Superior temporal gyrus (tissue), 1 donor: ENCODE measurements at regions not wholly inside any gene's neighbourhood (a gene's known extent, or its start where the extent isn't known, plus 50 kb on each side); places are given as distances from the start of the nearest gene placed in this dataset.

ENCODE experiments used
- DNase-seq: peaks from one replicate; pipeline ENCODE4 v3.0.0-alpha.2; 2016; ENCODE audit errors: extremely low spot score

DNA sequence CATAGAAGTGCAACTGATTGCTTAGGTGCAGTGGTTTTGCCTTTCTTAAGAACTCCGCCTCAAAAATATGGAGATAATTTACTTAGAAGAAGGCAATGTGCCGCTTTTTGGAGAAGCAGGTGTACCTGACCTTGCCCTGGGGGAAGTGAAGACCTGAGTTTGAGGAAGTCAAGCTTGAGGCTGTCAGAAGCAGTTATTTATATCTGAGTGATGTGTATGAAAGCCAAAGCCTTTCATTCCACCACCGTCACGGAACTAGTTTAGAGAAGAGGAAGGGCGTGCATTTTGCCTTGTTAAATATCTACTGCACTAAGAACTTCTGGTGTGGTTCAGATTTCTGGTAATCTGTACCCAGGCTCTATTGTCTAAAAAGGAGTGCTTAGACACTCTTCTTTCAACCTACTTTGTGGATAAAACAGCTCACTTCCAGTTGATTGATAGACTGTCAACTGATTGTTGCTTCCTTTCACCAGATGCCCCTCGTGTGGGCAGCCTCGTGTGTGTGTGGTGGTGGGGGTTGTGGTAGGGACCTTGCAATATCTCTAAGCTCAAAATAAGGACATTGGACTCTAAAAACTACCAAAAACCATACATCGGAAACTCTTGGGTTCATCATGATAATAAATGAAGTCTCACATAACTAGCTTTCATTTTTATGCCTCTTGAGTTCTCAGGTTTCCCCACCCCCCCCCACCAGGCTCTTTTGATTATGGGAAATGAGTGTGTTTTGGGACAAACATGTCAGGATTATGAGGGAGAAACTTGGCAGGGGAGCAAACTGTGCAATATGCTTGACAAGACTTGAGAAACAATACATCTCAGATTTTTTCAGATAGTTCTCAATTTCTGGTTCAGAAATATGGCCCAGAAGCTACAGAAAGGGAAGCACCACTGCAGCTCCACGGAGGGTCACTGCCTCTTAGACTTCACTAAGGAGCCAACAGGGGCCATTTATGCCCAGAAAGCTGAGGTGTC, 78.6 kb downstream of the ARF6 start:
- peak; percentile 27 for DNase-seq

DNA sequence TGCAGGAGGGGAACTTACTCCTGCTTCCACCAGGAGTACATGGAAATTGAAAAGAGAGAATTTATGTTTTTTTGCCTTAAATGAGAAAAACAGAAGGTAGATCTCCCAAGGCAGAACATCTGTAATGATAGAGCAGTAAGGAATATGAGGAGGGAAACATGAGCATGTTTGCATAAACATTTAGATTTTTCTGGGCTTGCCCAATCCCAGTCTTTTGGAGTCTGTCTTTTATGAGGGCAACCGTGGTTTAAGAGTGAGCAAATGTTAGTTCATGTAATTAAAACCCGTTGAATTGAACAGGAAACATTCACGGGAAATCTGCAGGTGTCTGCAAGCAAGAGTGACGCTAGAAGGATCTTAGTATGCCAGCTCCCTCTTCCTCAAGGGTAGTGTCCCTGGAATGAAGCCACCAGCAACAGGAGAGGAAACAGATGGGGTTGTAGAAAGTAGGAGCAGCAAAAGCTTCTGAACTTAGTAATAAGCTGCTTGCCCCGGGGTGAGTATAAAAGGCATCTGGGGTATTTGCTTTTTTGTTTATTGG, 79.3 kb downstream of the ARF6 start:
- peak; percentile 42 for DNase-seq

DNA sequence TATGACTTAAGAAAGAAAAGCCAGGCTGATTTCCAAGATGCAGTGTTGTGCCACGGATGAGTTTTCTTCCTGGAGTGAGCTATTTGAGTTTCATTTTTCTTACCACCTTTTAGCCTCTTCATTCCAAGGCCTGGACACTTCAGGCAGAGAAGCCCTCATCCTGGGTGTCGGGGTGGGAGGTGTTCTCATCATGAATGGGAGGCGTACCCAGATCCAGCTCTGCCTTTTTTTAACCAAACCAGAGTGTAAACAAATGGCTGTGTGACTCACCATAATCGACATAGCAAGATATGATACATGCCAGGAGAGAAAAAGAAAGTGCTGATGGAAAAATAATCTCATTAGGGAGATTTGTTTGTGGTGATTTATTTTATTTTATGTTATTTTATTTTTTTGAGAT, 79.9 kb downstream of the ARF6 start:
- no peak for DNase-seq

DNA sequence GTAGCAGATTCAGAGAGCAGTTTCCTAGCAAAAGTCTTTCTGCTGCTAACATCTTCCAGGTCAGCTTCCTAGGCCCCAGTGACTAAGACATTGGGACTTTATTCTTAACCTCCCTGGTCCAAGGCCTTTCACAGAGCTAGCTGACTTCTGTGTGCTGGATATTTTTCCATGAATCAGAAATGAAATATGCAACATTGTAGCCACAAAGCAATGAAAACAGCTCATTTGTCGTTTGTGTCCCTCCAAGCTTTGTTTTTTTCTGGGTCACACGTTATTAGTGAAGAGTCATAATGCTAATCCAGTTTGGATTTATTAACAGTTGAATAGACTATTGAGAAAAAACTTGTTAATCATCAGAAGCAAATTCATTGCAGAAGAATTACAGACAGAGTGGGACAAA, 82.4 kb downstream of the ARF6 start:
- no peak for DNase-seq

DNA sequence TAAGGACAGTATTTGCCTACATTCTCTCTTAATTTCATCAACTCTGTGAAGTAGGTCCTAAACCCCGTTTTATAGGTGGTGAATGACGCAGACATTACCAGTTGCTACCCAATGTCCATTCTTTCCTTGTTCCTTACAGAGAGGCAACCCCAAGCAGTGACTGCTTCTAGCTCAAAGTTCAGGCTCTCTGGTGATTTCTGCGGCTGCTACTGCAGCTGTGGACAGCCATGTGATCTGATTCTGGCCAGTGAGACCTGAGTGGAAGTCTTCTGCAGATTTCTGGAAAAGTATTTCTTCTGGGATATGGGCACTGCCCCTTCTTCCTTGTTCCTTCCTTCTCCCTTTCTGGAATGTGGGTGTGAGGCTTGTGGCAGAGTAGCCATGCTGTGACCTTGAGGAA, 82.9 kb downstream of the ARF6 start:
- no peak for DNase-seq

DNA sequence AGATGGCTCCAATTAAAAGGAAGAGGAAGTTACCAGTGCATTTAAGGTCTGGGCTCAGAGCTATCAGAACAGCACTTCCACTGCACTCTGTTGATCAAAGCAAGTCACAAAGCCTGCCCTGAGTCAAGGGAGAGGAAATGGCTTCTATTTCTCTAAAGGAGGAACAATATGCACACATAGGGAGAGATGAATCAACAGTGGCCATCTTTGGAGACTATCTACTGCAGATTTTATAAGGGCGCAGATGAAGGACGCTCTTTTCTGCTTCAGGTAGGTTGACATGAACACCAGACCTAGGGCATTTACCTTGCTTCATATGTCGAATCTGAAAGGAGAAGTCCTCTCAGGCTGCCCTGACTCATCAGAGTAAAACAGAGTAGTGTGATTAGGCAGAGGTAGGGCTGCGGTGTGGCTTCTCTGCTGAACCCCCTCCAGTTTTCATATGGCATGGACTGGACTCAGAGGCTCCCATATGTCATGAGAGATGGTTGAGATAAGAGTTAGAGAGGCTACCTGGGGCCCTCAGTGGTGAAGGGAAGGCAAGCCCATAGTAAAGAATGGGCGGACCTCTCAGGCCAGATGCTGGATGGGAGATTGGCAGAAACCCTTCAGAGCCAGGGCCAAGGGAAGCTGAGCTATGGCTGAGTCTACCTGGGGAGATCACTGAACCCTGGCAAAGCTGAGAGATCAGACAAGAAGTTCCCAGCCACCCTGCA, 84.4 kb downstream of the ARF6 start:
- DNase-seq, result no peak

DNA sequence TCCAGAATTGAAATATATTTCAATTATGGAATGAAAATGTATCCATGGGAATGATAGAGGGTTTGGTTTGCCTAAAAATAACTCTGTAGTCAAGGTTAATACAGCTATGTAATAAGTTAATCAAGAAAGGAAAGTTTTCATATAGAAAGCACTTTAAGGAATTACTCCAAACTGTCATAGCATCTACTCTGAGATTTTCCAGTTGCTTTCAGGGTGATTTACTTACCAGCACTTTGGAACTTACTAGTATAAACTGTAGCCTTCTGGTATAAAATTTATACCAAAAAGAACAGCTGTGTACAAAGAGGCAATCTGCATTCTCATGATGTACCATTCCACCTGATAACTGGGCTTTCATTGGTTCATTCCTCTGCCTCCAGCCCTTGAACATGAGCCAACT, 87.1 kb downstream of the ARF6 start:
- no peak for DNase-seq

- no peak for DNase-seq
These were observed 89.2 kb downstream of the ARF6 start for GRCh38 chr14:49982082-49982481.

DNA sequence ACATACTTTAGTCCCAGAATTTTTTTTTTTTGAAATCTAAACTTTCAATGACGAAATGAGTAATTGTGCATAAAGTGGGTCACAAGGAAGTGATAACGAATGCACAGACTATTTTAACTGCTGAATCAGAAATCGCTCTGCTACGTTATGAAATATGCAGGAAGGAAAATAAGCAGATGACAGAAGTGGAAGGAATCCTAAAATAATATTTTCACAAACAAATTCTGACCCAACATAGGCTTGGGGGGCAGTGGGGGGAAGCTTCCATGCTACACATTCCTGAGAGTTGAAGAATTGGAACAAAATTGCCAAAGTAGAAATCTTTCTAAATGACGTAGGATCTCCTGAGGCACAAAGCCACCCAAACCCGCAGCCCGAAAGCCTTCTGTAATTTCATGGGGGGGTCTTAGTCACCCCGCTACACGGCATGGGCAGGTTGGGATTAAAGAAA, 89.6 kb downstream of the ARF6 start:
- DNase-seq, result no peak

GRCh38 chr14:49984424-49984823, 91.5 kb downstream of the ARF6 start:
- DNase-seq, result no peak

DNA sequence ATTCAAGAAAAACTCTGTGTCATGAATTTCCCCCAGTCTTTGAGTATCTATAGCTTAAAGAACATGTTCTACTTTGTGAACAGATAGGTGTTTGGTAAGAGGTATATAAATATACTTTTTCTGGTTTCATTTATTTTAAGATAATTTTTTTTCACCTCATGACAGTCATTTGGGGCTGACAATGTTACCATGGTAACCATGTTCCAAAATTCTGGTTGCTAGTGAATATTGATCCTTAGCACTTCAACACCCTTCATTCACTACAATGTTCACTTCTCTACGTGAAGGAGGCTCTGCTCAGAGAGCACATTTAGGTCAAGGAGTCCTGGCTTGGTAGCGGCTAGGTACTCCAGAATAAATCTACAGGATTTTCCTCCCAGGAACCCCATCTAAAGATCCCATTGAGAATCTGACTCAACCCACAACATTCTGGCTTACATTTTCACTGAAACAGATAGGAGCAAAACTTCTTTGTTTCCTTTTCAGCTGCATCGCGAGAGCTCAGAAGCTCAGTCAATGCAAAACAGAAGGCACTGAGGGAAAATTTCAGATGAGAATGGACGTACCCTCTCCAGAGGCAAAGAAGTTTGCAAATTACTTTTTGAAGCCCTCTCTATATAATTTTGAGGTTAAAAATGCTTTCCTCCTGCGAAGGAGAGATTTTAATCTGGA, 93.6 kb downstream of the ARF6 start:
- DNase-seq, result no peak

DNA sequence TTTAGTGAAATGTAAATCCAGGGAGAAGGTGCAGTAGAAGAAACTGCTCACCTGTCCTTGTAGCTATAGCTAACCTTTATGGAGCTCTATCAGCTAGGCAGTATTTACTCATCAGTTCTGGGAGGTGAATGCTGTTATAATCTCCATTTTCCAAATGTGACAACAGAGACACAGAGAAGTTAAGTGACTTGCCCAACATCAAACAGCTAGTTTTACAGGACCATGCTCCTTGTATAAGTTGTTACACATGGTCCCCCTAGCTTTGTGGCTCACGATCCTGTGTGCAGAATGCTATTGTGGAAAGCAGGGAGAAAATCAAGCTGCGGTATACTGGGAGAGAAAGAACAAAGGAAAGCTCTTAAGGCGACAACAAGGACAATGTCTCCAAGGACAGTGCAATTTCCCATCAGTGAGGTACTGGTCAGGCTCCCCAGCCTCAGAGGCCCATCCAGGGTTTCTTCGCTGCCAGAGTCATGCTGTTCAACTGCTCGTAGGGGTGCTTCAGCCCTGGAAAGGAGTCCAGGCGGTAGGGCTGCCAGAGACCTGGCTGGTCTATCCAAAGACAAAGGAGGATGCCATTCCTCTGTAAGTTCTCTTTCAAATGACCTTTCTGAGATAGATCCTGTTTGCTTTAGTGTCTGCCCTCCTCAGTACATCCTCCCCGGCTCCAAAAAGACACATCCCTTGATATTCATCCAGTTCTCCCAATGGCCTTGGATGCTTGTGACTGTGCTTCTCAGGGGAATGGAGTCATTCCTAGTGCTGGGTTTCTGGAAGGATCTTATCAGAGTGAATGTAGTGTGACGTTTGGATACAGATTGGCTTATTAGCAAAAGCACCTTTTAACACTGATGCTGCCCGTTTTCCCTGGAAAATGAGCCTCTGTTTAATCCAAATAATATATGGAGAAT, 95.5 kb downstream of the ARF6 start:
- no peak for DNase-seq

DNA sequence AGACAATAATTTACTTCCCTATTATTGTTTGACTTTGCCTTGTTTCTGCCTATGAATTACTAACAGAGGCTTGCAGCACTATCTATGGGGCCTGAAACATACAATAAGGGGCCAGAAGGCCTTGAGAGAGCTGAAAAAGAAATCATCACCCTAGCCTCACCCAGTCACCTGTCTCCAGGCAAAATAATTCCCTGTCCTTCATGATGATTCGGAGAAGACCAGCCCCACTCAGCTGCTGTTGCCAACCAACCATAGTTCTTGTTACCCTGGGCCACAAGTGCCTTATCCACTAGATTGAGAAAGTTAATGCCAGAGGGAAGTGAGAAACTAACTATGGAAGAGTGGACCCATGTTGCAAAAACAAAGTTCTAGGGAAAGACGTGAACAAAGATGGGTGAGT, 97.1 kb downstream of the ARF6 start:
- no peak for DNase-seq

DNA sequence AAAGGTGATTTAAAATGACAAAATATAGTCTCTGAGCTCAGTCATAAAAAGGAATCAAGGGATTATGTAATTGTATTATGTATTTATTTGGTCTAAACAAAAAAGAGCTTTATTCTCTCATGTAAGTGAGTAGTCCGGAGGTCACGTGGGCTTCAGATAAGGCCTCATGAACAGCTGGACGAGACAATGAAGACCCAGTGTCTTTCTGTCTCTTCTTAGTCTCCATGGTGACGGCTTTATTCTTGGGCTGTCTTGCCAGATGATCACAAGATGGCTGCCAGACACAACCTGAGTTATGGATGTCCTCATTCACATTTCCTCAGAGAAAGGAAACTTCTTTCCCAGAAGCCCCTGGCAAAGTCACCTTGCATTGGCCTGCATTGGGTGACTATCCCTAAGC, 98.6 kb downstream of the ARF6 start:
- DNase-seq, result no peak

GRCh38 chr14:49992036-49992435, 99.2 kb downstream of the ARF6 start:
- DNase-seq, result no peak

- no peak for DNase-seq
These were observed 99.6 kb downstream of the ARF6 start for GRCh38 chr14:49992448-49992847.

DNA sequence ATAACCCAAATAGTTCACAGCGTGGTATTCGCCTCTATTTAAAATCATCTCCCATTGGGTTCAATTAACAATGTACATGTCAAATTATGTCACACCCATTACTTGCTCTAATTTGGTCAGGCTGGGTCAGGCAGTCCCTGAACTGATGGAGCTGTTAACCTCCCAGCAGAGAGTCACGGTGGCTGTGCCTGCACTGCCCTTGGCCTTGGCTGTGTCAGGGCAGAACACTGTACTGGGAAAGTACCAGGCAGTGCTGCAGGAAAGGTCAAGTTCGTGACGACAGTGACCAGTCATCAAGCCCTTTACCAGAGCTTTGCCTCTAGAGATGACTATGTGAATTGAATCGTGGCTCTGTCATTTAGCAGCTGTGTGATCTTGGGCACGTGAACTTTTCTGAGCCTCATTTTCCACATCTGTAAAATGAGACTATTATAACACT, 100.0 kb downstream of the ARF6 start:
- no peak for DNase-seq

GRCh38 chr14:49993565-49993964, 100.7 kb downstream of the ARF6 start:
- DNase-seq, result no peak

DNA sequence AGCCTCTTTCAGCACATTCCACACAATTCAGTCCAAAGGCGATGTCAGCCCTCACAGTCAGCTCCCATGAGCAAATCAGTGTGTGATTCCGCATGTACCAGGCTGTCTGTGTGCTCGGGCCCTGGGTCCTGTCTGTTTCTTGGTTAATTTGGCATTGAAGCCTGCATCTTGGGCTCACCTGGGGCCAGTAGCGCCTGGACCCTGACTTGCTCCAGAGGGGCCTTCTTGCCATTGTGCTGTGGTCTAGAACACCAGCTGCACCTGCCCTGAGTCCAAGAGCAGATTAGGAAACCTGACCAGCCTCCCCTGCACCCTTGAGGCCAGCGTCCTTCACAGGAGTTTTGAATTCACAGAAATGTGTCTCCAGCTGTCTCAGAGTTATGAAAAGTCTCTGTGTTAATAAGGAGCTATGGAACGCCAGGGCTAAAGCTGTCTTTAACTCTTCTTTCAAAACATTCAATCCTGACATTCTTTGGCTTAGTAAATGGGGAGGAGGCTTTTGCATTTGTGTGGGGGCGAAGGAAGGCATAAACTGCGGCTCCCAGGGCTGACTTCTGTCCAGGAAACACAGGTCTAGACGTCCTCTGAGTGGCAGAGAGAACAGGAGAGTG, 102.2 kb downstream of the ARF6 start:
- DNase-seq, result no peak

DNA sequence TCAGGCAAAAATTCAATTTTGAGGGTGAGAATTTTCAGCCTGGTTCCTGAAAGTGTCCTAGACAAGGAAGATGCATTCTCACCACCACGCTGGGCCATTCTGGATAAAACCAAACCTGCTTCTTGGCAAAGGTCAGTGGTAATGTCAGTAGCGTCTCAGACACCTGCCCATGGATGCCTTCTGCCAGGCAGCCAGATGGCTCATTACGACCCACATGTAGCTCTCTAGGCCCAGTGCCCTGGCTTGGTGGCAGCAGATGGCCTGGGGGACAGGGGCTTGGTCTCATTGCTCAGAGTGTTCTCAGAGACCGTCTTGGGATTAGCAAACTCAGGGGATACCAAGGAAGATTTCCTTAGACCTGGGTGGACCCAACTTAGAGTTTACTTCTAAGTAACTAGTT, 105.1 kb downstream of the ARF6 start:
- no peak for DNase-seq
